Hindlimb muscle (tissue), 1 donor: ENCODE measurements at regions not wholly inside any gene's neighbourhood (a gene's known extent, or its start where the extent isn't known, plus 50 kb on each side); places are given as distances from the start of the nearest gene placed in this dataset.

Experiments
- DNase-seq: peaks from one replicate; pipeline ENCODE4 v3.0.0-alpha.2; 2013

DNA sequence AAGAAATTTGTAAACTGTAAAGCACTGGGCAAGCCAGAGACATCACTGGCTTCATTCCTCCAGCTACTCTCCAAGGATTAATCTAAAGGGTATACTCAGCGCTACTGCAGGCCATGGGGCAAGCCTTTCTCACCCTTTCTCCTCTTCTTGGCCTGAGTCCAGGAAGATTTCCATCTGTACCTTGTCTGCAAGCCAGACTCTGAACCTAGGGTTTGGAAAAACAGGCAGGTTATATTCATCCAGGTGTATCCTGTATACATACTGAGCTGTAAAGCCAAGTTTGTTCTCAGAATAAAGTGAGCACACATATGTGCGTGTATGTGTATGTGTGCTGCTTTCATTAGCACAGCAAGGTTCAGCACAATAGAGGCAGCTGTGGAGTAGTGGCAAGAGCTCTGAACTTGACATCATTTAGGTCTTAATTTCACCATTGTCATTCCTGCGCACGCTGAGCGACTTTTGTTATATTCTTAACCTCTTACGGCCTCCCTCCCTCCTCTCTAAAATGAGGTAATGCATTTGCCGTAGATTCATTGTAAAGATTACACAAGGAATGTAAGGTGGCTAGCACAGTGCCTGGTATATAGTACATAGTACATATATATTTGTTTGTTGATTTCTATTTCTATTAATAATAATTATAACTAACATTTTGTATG is 128.1 kb upstream of the JUN start:
- no peak for DNase-seq

DNA sequence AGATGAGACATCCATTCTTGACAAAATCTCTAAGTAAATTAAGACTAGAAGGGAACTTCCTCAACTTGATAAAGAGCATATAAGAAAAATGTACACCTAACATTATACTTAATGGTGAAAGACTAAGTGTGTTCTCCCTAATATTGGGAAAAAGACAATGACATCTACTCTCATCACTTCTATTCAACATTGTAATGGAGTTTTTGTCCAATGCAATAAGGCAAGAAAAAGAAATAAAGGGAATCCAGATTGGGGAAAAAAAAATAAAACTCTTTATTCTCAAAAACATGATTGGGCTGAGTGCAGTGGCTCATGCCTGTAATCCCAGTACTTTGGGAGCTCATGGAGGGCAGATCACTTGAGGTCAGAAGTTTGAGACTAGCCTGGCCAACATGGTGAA is 131.1 kb upstream of the JUN start:
- no peak for DNase-seq

DNA sequence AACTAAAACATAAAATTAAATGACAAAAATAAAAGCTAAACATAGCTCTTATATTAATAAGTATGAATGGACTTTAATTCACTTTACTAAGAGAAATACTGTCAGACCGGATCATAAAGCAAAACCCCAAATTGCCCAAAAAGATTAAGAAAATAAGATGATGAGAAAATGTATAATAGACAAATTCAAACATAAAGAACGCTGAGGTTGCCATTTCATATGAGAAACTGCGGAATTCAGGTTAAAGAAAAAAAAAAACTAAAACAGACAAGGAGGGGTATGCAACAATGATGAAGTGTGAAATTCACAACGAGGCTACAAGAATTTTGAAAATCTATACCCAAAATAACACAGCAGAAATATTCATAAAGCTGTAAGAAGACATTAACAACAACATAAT is 133.6 kb upstream of the JUN start:
- no peak for DNase-seq

DNA sequence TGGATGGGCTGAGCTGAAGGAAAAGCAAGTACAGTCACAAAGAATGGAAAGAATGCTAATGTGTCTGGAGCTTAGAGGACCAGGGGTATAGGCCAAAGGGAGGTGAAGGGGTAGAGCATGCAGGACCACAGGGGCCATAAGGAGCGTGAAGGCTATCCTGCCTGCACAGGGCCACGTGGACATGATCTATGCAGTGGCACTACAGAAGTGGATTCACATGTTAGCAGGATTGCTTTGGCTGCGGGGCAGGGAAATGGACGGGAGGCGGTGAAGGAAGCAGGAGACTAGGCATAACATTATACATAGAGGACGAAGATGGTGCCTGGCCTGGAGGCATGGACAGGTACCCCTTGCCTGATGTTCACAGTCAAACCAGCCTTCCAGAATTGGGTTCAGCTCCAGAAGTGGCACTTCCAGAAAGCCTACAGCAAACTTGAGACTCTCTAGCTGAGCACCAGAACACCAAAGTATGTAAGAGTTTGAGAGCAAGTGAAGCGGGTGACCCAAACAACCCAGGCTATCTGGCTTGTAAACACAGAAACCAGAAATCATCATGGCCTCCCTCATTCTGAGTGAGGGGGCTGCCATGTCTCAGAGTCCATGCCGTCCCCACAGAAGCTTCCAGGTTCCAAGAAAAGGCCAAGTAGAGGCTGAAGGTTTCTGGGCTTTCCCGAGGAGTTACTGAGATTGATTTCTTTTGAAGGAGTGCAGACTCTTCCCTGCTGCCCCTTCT is 135.5 kb upstream of the JUN start:
- DNase-seq: no peak

DNA sequence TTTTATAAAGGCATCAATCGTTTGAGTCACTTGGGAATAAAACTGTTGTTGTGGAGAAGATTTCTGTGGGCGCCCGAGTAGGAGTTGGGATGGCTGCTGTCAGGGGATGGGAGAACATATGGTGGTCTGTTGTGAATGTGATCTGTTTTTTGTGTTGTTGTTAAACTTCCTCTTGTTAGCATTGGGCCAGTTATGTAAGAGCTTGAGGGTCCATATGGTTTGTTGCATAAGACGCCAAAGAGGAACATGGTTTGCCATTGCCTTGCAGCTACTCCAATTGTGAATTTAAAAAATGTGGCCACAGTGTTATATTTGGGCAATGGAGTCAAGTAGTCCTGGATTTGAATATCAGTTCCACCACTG is 136.1 kb upstream of the JUN start:
- DNase-seq: no peak

DNA sequence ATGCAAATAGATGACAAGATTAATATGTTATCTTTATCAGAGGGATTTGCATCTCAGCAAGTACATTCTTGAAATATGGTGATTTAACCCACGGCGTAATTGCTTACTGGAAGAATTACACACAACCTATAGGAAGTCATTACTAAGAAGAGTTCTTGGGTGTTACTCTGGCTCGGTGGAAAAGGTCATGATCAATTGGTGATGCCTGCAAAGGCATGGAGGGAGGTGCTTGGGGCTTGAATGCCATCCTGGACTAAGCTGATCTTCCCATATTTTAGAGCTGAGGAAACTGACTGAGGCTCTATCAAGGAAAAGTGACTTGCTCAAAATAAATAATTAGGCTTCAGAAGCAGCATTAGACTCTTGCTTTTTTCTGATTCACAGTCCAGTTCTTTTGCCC is 137.5 kb upstream of the JUN start:
- DNase-seq: no peak

DNA sequence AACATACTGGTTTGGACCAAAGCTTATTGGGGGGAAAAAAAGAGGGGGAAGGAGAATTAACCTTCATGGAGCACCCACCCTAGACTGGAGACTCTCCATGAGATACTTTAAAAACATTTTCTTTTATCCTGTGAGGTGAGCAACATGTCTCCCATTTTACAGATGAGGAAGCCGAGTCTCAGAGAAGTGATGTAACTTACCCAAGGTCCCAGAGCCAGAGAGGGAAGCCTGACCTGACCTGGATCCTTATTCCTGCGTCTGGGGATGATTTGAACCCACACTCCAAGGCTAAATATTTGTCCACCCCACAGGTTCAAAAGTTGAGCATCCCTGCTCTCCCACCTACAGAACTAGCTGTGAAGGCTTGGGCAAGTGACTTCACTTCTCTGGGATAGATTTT is 137.9 kb upstream of the JUN start:
- no peak for DNase-seq

DNA sequence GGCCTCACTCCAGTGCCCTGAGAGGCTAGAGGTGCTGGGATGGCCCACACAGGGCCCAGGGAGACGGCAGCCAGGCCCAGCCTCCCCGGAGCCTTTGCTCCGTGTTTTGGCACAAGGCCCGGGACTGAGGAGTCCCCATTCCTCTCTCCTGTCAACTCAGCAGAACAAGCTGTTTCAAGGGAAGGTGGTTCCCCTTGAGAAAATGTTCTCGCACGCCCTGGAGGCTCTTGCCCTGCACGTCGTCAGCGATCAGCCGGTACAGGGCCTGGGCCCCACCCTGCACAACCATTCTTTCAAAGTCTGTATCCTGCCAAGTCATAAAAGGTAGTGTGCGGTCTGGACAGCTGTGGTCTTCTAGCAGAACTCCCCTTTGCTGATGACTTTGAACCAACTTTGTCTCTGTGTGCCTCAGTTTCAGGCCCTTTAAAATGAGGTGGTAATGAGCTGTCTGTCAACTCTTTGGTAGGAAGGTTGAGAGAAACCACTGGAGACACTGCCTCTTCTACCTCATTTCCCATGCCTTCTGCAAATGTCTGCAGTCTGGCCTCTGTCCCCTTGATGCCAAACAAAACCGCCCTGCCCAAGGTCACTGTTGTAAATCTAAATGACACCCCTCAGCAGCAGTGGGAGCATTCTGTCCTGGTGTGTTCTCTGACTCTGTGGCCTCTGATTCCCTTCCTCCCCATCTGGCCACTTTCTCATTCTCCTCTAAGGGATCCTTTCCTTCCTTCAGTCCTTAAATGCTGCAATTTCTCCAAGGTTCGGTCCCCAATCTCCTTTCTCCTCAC is 138.6 kb upstream of the JUN start:
- no peak for DNase-seq

DNA sequence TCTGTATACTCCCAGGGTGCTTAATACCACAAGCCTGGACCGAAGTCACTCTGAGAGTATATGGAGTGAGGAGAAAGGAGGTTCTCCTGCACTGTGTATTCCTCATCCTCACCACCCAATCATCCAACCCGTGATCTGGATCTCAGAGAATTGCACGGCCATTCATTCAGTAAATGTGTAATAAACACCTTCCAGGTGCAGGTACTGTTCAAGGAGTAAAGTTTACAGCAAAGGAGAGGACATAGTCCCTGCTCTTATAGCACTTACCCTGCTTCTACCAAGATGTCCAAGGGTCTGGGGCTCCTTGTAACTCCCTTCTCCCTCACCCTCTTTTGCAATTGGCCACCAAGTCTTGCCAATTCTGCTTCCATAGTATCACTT is 139.2 kb upstream of the JUN start:
- DNase-seq: no peak

DNA sequence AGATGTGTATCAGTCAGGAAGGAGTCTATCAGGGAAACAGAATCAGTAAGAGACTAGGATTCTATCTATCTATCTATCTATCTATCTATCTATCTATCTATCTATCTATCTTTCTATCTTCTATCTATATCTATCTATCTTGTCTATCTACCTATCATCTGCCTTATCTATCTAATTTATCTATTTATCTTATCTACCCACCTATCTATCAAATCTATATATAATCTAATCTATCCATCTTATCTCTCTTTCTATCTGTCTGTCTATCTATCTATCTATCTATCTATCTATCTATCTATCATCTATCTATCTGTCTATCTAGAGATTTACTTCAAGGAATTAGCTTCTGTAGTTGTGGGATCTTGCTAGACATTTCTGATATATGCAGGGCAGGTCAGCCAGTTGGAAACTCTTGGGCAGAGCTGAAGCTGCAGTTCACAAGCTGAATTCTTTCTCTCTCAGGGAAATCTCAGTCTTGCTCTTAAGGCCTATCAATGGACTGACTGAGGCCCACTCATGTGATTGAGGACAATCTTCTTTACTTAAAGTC is 140.2 kb upstream of the JUN start:
- DNase-seq: no peak

DNA sequence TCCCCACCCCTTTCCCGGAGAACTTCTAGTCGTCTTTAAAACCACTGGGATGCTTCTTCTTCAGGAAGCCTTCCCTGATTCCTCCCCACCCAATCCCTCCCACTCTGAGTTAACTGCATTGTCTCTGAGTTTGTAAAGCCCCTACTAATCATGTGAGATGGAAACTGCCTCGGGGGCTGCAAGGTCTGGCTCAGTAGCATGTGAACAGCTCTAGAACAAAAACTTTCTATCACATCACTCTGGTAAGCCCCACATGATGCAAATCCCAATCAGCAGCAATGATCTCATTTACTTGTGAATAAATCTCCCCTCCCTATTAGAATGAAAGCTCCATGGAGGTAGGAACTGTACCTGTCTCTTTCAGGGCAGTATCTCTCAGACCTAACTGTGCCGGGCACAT is 141.0 kb upstream of the JUN start:
- no peak for DNase-seq

DNA sequence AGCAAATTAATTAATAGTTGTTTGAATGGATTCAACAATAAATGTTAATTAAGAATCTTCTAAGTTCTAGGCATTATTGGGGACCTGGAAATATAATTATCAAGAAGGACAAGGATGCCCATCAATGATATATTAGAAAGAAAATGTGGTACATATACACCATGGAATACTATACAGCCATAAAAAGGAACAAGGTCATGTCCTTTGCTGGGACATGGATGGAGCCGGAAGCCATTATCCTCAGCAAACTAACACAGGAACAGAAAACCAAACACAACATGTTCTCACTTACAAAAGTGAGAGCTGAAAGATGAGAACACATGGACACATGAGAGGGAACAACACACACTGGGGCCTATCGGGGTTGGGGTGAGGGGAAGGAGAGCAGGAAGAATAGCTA is 141.4 kb upstream of the JUN start:
- DNase-seq: no peak

DNA sequence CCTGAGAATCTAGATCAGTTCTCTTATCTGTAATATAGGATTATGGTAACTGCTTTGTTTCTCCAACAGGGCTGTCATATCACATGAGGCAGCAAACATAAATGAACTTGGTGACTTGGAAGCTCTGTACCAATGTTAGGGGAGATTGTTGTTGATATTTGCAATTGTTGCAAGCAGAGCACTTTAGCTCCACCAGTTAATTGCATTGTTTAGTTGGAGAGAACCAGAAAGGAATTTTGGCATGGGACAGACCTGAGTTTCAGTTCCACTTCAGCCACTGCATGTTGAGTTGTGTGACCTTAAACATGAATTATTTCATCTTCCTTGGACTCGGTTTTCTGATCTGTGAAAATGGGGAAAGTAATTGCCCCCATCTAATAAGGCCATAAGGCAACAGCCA is 142.3 kb upstream of the JUN start:
- no peak for DNase-seq

DNA sequence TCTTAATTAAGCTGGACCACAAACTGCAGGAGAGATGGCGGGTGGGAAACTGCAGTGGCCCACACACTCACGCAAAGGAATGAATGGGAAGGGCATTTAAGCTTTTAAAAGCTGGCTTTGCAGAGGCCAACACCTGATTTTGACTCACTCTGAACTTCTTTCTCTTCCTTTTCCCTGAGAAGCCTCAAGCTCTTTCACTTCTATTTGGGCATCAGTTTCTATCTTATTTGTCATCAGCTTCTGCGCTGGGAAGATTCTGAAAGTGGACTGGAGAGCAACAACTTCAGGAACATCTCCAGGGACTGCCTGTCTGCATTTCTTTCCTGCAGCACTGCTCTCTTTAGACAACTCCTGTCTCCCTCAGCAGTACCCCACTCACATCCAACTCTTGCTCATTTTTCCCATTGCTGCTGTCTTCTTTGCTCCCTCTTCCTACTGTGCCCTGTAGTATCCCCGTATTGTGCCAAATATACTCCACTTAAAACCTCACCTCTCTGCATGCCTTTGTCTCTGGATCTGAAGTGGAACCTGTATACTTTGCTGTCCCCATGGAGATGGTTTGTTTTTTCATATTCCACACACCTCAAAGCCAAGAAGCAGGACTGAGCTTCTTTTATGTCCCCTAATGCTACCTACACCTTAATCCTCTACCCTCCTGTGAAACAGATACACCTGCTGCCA is 143.3 kb upstream of the JUN start:
- no peak for DNase-seq

DNA sequence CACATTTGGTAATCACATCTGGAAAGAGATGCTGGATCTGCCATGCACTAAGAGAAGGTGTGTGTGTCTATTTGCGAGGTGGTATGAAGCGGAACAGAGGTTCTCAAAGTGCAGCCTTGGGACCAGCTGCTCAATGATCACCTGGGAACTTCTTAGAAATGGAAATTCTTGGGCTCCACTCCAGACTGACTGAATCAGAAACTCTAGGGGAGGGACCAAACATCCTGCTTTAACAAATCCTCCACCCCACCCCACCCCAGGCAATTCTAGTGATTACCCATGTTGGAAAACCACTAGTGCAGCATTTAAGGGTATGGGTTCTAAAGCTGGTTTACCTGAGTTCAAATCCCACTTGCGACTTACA is 143.9 kb upstream of the JUN start:
- no peak for DNase-seq

DNA sequence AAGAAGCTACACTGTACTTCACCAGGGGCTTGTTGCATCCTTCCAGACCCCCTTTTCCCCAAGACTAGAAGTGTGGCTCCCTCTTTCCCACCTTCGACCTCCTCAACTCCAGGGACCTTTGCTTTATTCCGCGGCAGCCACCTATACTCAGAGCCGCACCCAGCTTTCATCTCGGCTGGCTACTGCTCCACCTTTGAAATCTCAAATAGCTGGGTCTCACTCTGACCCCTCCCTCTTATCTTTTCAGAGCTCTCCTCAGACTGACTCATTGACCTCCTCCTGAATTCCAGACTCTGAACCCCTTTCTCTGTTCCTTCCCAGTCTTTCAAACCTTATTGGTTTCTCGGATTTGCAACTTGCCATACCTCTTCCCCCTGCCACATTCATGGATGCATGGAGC is 144.7 kb upstream of the JUN start:
- no peak for DNase-seq

DNA sequence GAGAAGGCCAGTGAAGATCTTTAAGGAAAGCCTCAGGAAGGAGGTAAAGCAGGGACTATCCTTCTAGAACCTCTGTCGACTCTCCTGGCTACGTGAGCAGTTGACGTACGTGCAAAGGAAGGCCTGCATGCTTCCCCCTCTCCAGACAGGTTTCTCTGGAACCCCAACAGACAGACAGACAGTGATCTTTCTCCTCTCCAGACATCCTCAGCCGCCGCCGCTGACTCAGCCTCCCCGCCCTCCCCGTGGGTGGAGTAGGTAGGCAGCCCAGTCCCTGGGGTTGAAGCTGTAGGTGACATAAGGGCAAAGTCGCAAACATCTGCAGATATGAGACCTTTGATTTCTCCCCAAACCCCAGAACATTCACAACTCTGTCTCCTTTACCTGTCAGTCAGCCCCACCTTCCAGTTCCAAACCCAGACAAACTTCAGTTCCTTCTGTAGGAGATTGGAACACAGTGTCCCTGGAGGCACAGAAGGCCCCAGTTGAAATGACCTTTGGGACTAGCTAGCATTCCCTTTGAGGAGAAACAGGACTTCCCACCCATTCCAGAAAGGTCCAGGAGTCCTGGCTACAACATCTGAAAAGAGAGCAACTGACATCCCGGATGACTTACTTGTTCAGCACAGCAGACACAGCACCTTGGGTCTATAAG is 146.0 kb upstream of the JUN start:
- DNase-seq: no peak

DNA sequence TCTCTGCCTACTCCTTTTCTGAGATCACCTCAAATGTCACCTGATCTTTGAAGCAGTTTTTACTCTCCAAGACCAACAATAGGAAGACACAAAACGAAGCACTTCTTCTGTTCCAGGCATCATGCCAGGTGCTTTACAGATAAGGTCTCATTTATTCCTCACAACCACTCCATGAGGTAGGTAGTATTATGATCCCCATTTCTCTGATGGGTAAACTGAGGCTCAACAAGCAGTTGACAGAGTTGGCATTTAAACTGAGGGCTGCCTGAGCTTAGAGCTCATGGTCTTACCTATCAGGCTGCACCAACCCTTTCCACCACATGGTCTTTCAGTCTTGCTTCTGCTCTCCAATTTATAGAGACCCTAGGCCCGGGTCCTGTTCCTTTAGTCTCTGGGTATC is 147.2 kb upstream of the JUN start:
- DNase-seq: no peak

DNA sequence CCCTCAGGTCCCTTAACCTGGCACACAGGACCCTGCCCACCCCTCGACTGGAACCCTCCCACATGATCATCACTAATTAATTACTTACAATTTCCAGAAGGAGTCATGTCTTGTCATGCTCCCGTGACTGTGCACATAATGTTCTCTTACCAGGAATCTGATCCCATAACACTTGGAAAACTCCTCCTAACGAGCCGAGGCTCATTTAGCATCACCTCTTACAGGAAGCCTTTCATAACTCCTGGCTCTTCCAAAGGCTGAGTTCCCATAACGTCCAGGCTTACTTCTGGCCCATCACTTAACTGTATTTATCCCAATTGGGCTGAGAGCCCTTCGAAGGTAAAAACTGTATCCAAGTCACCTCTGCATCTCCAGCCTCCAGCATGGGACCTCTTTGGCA is 147.9 kb upstream of the JUN start:
- no peak for DNase-seq

DNA sequence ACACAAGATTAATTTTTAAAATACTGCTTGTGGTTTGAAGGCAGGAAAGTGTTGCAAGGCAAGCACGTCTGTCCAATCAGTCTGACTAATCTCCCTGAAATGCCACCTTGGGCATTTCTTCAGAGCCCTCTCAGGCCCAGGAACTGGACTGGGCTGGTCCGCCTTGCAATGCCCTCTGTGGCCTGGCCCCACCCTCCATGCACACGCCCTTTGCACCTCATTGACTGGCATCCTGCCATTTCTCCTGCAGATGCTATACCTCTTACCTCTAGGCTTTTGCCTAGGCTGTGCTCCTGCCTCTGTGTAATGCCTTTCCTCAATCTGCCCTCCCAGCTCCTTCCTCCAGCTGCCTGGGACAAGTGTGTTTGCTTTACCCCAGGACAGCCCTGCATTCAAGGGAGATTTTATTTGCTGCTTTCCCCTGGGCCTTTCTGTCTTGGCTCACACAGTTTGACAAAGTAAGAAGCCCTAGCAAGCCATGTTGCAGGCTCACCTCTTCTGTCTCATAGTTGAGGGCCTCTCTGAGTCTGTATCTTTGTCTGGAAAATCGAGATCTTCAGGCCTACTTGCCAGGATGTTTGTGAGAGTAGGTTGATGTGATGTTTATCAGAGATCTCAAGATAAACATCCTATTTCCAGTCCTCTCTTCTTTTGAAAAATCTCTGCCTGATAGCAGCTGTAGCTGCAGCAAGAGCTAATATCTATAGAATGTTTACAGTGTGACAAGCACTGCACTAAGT is 149.2 kb upstream of the JUN start:
- no peak for DNase-seq

DNA sequence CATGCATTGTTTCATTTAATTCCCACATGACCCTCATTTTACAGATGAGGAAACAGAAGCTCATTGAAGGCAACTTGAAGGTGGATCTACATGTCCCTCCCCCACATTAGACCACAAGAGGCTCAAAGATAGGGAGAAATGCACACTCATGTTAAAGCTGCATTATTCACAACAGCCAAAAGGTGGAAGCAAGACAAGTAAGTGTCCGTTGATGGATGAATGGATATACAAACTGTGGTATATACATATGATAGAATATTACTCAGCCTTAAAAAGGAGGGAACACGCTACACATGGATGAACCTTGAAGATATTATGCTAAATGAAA is 149.7 kb upstream of the JUN start:
- no peak for DNase-seq

DNA sequence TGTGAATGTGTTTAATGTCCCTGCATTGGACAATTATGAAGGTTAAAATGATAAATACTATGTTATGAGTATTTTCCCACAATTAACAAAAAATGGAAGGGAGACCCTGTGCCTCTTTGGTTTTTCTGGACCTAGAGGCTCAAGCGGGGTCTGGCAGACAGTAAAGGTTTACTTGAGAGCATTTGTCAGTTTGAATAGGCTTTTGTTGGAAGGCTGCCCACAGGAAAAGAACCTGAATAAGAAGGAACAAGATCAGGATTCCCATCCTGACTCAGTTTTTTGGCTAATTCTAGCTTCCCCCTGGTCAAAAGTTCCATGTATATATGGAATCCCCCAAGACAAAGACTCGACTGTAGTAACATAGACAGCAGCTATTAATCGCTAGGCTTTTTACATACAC is 150.9 kb upstream of the JUN start:
- DNase-seq: no peak
